ENCODE measurements at regions not wholly inside any gene's neighbourhood (a gene's known extent, or its start where the extent isn't known, plus 50 kb on each side); places are given as distances from the start of the nearest gene placed in this dataset.
"Not testable (repeated sequence)": the region's sequence is repeated elsewhere in the genome, so short reads cannot be mapped to it uniquely, and the experiment has no call there.

DNA sequence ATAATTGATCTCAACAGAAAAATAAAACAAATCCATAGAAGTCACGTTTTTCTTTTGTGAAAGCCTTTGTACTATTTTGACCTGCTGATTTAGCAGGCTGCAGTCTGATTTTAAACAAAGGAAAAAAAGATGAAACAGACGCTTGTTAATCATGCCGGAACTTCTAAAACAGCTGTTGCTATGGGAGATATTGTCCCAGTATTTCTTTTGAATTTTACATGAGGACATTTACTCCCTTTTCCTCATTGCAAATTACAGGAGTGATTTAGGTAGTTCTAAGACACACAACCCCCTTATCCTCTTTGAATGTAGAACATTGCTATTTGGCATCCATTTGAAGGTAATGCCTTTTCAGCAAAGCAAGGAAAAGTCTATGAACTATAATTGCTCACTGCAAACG is 416.1 kb downstream of the BCKDHB start:
- Mint-ChIP-seq H3K4me3 (no peak overlapping the region), H3K36me3 (ENCODE audit: low read depth) (no peaks in the 10 kb centered on the region), H3K9me3 (no peaks in the 10 kb centered on the region), H3K27ac (no peak overlapping the region), H3K4me1 (peaks cover 15% of the 10 kb centered on the region), H3K27me3 (peaks cover 7% of the 10 kb centered on the region)
- DNase-seq: no peak
- ChIA-PET POLR2A (no interaction called here), CTCF (no interaction called here)

DNA sequence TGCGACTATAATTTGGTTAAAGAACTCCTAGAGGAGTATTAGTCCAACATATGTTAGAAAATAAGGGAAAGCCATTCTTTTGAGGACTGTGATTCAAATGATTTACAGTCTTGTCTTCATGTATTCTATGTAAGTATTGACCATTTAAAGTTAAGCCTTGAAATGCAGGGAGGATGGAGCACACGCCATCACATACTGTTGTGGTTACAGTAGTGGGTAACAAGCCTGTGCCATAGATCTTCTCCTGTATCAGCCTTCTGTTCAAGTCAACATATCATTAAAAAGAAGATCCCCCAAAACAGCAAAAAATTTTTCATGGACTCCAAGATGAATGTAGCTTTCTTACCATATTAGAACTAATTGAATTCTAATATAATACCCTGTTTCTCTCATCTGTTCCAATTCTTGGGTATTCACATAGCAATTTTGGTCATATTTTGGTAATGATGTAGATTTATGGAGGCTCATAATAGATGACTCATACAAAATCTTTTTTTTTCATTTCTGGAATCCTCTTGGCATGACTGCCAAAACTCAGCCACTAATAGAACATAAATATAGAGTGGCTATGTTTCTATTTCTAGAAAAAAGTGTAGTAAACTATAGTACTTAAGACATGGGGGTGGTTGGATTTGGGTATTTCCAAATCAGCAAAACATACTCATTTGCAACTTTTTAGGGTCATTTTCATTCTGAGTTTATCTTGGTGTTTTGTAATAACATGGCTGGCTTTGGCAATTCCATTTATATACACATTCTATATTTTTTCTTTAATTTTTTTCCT is 413.5 kb downstream of the BCKDHB start:
- Mint-ChIP-seq H3K9me3 (no peaks in the 10 kb centered on the region), H3K4me1 (peaks cover 15% of the 10 kb centered on the region), H3K27ac (no peak overlapping the region), H3K36me3 (ENCODE audit: low read depth) (no peaks in the 10 kb centered on the region), H3K27me3 (peaks cover 9% of the 10 kb centered on the region), H3K4me3 (no peak overlapping the region)
- ChIA-PET POLR2A (no interaction called here), CTCF (no interaction called here)
- no peak for DNase-seq

DNA sequence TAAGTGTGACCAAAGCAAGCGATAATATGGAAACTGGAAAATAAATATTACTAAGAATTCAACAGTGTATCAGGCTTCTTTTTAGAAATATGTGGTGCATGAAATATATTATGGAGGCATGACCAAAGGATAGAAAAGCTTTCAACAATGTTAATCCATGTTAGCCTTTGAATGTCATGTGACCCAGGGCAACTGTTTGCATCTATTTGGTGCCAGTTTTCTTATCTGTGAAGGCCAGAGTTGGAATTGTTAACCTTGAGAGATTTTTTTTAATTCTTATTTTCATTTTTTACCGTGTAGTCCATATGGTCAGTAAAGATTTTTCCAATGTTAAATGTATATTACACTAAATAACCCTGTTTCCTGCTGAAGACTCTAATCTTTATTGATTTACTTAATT is 411.1 kb downstream of the BCKDHB start:
- ChIA-PET CTCF (no interaction called here), POLR2A (no interaction called here)
- H3K4me3 Mint-ChIP-seq: no peak overlapping the region
- no peaks in the 10 kb centered on the region for H3K4me1 Mint-ChIP-seq
- peaks cover 12% of the 10 kb centered on the region for H3K27me3 Mint-ChIP-seq
- no peak for DNase-seq
- no peaks in the 10 kb centered on the region for H3K36me3 Mint-ChIP-seq (ENCODE audit: low read depth)
- H3K9me3 Mint-ChIP-seq: no peaks in the 10 kb centered on the region
- H3K27ac Mint-ChIP-seq: no peak overlapping the region

DNA sequence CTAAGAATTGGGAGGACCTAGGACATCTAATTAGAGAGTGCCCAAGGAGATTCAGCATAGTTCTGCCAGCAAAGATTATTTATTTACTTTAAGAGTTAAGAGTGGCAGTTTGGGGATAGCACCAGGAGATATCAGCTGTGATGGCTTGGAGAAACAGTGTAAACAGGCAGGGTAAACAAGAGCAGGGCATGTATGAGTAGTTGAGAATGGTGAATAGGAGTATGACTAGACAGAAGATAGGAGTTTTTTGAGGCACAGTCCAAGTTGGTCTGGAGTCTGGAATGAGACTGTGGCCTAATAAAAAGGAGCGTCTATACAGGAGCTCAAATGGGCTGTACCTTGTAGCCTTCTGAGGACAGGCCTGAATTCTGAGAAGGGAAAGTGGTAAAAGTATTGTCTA is 404.1 kb downstream of the BCKDHB start:
- H3K36me3 Mint-ChIP-seq (ENCODE audit: low read depth); CTCF ChIA-PET; DNase-seq; H3K9me3 Mint-ChIP-seq; H3K4me3 Mint-ChIP-seq; H3K27me3 Mint-ChIP-seq; H3K4me1 Mint-ChIP-seq; POLR2A ChIA-PET; H3K27ac Mint-ChIP-seq: not testable (repeated sequence)

DNA sequence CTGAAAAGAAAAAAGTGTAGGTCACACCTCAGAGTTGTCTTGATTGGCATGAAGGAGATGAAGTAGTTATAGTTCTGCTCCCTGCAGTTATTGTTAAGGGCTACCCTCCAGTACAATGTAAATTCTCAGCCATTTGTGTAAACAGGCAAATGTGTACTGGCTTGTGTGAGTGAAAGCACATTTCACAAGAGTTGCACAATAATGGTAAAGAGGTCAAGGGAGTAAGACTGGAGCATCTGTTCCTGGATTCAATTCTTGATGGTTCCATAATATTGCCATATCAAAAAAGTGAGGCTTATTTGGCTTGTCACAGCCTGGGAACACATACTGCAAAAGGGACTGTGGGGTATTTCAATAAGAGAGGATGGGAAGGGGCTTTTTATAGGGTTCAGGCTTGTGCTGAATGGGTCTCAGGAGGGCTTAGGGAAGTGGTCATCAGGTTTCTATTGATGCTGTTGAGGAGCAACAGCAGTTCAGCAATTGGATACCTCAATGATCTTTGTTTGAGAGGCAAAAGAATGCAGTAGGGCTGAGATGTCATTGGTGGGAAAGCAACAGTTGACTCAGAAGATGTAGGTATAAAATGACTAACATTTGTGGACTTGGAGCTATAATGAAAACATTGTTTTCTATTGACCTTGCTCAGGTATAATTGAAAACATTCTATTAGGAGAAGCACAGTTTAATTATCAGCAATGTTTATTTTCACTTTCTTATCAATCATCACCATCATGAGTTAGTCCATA is 402.6 kb downstream of the BCKDHB start:
- Mint-ChIP-seq H3K4me3 (no peak overlapping the region), H3K27me3 (peaks cover 2% of the 10 kb centered on the region), H3K27ac (no peak overlapping the region), H3K4me1 (no peaks in the 10 kb centered on the region), H3K36me3 (ENCODE audit: low read depth) (no peaks in the 10 kb centered on the region), H3K9me3 (no peaks in the 10 kb centered on the region)
- ChIA-PET CTCF (no interaction called here), POLR2A (no interaction called here)
- DNase-seq: no peak

DNA sequence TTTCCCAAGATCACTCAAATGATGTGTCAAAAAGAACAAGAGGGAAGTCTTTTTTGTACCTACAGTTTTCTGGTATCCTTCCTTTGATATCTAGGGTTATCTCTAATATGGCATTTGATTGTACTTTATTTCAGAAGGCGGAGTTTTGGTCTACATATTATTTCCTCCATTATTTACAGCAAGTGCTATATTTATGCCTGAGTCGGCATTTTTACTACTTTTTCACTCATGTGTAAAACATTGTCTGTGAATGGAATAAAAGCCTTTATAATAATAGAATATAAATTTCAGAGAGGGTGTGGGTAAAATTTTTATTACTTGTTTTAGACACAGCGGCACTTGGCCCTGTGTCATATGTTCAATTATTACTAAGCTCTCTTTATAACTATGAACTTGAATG is 398.4 kb downstream of the BCKDHB start:
- DNase-seq: no peak
- CTCF ChIA-PET: no interaction called here
- peaks cover 5% of the 10 kb centered on the region for H3K27me3 Mint-ChIP-seq

DNA sequence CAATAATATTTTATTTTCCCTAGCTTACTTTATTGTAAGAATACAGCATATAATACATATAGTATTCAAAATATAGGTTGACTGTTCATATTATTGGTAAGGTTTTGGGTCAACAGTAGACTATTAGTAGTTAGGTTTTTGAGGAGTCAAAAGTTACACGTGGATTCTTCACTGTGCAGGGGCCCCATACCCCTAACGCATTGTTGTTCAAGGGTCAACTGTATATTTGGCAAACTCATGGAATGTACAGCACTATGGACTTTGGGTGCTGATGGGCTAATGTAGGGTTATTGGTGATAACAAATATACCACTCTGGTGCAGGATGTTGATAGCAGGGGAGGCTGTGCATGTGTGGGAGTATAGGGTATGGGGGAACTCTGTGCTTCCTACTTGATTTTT is 397.2 kb downstream of the BCKDHB start:
- POLR2A ChIA-PET: no interaction called here
- H3K4me1 Mint-ChIP-seq: no peaks in the 10 kb centered on the region
- peaks cover 8% of the 10 kb centered on the region for H3K27me3 Mint-ChIP-seq
- no peak overlapping the region for H3K27ac Mint-ChIP-seq
- no peaks in the 10 kb centered on the region for H3K9me3 Mint-ChIP-seq
- CTCF ChIA-PET: no interaction called here
- no peak overlapping the region for H3K4me3 Mint-ChIP-seq
- no peak for DNase-seq
- H3K36me3 Mint-ChIP-seq (ENCODE audit: low read depth): no peaks in the 10 kb centered on the region

More for the DNA sequence above, 398.4 kb downstream of the BCKDHB start:
- no peaks in the 10 kb centered on the region for H3K9me3 Mint-ChIP-seq
- no peak overlapping the region for H3K27ac Mint-ChIP-seq
- H3K4me1 Mint-ChIP-seq: no peaks in the 10 kb centered on the region
- no peaks in the 10 kb centered on the region for H3K36me3 Mint-ChIP-seq (ENCODE audit: low read depth)
- H3K4me3 Mint-ChIP-seq: no peak overlapping the region
- POLR2A ChIA-PET: no interaction called here

DNA sequence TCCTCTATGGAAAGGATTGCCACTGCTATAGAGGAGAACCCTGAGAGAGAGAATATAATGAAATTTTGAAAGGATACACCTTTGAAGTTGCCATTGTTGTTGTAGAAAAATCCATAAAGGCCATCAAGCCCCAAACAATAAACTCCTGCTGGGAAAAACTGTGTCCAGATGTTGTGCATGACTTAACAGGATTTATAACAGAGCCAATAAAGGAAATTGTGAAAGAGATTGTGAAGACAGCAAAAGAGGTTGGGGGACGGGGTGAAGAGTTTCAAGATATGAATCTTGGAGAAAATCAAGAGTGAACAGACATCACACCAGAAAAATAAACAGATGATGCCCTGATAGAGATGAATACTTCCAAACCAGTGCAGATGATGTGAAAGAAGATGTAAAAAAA is 396.4 kb downstream of the BCKDHB start:
- ChIA-PET CTCF (no interaction called here), POLR2A (no interaction called here)
- no peak for DNase-seq
- Mint-ChIP-seq H3K27ac (no peak overlapping the region), H3K4me3 (no peak overlapping the region), H3K27me3 (peaks cover 8% of the 10 kb centered on the region), H3K9me3 (peaks cover 4% of the 10 kb centered on the region), H3K4me1 (no peaks in the 10 kb centered on the region), H3K36me3 (ENCODE audit: low read depth) (no peaks in the 10 kb centered on the region)

DNA sequence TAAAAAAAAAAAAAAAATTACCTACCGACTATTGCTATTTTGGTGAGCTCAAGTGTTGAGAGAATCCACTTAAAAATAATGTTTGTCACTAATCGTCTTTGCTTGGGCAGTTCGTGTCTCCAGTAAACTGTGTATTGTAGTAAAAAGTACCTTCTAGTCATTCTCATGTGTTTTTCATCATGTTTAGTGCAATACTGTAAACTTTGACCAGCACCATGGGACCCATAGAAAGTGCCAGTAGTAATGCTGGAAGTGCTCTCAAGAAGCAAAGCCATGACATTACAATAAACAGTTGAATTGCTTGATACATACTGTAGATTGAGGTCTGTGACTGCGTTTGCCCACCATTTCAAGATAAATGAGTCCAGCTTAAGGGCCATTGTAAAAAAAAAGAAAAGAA is 395.2 kb downstream of the BCKDHB start:
- Mint-ChIP-seq H3K4me1 (no peaks in the 10 kb centered on the region), H3K27me3 (peaks cover 8% of the 10 kb centered on the region), H3K9me3 (peaks cover 4% of the 10 kb centered on the region), H3K4me3 (no peak overlapping the region), H3K36me3 (ENCODE audit: low read depth) (no peaks in the 10 kb centered on the region), H3K27ac (no peak overlapping the region)
- ChIA-PET POLR2A (no interaction called here), CTCF (no interaction called here)
- no peak for DNase-seq

DNA sequence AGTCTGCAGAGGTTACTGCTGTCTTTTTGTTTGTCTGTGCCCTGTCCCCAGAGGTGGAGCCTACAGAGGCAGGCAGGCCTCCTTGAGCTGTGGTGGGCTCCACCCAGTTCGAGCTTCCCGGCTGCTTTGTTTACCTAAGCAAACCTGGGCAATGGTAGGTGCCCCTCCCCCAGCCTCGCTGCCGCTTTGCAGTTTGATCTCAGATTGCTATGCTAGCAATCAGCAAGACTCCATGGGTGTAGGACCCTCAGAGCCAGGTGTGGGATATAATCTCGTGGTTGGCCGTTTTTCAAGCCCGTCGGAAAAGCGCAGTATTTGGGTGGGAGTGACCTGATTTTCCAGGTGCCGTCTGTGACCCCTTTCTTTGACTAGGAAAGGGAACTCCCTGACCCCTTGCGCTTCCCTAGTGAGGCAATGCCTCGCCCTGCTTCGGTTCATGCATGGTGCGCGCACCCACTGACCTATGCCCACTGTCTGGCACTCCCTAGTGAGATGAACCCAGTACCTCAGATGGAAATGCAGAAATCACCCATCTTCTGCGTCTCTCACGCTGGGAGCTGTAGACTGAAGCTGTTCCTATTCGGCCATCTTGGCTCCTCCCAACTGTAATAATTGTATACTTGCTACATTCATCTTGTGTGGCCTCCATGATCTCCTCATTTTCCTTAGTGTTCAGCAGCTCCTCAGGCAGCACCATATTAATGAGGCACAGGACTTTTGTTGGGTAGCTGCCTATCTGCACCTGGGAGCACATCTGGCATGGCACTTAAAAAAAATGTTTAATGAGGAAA is 391.4 kb downstream of the BCKDHB start:
- CTCF ChIA-PET; H3K9me3 Mint-ChIP-seq; POLR2A ChIA-PET; H3K27me3 Mint-ChIP-seq; H3K4me3 Mint-ChIP-seq; H3K36me3 Mint-ChIP-seq (ENCODE audit: low read depth); H3K4me1 Mint-ChIP-seq; H3K27ac Mint-ChIP-seq; DNase-seq: not testable (repeated sequence)

DNA sequence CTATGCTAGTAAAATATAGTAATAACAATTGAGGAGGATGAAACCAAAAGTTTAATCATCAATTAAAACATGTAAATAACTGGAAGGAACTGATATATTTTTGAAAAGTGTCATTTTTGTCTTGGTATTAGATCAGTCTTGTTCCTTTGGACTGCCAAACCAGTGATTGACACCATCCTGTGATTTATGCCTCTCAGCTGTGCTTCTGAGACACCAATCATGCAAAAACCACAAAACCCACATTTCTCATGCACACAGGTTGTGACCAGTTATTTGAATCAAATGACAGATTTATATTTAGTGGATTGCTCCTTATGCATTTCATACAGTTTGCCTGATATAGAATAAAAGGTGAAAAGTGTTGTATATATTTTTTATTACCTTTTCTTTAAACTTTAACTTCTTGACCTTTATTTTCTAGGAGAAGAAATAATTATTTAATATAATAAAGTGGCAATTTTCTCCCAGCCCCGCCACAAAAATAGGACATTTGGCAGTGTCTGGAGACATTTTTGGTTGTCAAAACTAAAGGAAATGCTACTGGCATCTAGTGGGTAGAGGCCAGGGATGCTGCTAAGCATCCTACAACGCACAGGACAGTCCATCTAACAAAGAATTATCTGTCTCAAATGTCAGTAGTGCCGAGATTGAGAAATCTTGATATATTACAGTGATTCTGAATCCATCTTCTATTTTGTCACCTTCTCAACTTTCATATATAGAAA is 383.6 kb downstream of the BCKDHB start:
- ChIA-PET POLR2A (no interaction called here), CTCF (no interaction called here)
- Mint-ChIP-seq H3K27me3 (no peaks in the 10 kb centered on the region), H3K4me3 (no peak overlapping the region), H3K27ac (no peak overlapping the region), H3K4me1 (no peaks in the 10 kb centered on the region), H3K36me3 (ENCODE audit: low read depth) (no peaks in the 10 kb centered on the region), H3K9me3 (no peaks in the 10 kb centered on the region)
- DNase-seq: no peak

DNA sequence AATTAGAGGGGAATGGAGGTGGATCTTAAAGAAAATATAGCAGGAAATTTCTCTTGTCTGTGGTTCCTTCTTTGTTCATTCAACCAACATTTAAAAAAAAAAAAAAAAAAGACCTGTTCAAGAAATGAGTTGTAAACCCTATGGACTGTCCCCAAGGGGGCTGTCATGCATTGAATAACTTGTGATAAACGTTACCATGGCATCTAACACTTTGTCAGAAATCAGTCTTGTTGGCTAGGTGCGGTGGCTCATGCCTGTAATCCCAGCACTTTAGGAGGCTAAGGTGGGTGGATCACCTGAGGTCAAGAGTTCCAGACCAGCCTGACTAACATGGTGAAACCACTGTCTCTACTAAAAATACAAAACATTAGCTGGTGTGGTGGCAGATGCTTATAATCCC is 381.7 kb downstream of the BCKDHB start:
- no peaks in the 10 kb centered on the region for H3K4me1 Mint-ChIP-seq
- no peak for DNase-seq
- H3K27me3 Mint-ChIP-seq: no peaks in the 10 kb centered on the region
- CTCF ChIA-PET: no interaction called here
- no peak overlapping the region for H3K27ac Mint-ChIP-seq
- POLR2A ChIA-PET: no interaction called here
- no peak overlapping the region for H3K4me3 Mint-ChIP-seq
- peaks cover 5% of the 10 kb centered on the region for H3K9me3 Mint-ChIP-seq
- no peaks in the 10 kb centered on the region for H3K36me3 Mint-ChIP-seq (ENCODE audit: low read depth)

DNA sequence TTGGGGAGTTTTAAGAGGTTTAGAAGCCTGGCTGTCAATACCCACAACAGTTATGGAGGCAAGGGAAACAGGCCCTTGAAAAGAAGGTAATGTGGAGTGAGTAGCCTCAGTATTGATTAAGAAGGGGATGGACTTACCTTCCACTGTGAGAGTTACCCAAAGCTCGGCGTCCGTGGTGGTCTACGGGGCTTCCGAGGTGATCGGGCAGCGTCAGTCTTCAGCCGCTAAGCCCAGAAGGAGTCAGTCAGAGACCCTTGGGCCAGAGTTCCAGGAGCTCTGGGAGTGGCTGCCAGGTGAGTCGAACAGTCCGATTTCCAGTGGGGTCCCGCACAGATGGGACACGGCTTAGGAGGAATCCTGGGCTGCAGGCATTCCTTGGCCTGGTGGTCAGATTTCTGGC is 379.0 kb downstream of the BCKDHB start:
- POLR2A ChIA-PET; H3K9me3 Mint-ChIP-seq; H3K4me1 Mint-ChIP-seq; H3K36me3 Mint-ChIP-seq (ENCODE audit: low read depth); H3K4me3 Mint-ChIP-seq; H3K27ac Mint-ChIP-seq; CTCF ChIA-PET; H3K27me3 Mint-ChIP-seq; DNase-seq: not testable (repeated sequence)

Data from activated CD4-positive, alpha-beta memory T cell treated with anti-CD3 and anti-CD28 coated beads, Interleukin-2, amount 10 ng/mL, durations not matched to agents 7 days and 5 days (primary cell).